Trophoblast cell (in vitro differentiated cells and primary cell): ENCODE measurements at regions not wholly inside any gene's neighbourhood (a gene's known extent, or its start where the extent isn't known, plus 50 kb on each side); places are given as distances from the start of the nearest gene placed in this dataset.

ENCODE experiments used
- DNase-seq, 2 donors: peaks; one replicate each; pipeline ENCODE4 v3.0.0-alpha.2; 2016
- H2AFZ ChIP-seq: 2 replicates; pipeline ENCODE4 v1.6.1; 2013; ENCODE audit warnings: low read length, moderate library complexity, mild to moderate bottlenecking; ENCODE audit not compliant: insufficient read depth, poor library complexity
- H2AK5ac ChIP-seq: 2 replicates; pipeline ENCODE4 v1.6.1; 2013; ENCODE audit warnings: mild to moderate bottlenecking, low read length
- H2BK120ac ChIP-seq: 2 replicates; pipeline ENCODE4 v1.6.1; 2013; ENCODE audit warnings: low read length, mild to moderate bottlenecking, moderate library complexity; ENCODE audit not compliant: insufficient read depth, poor library complexity
- H2BK12ac ChIP-seq: 2 replicates; pipeline ENCODE4 v1.6.1; 2013; ENCODE audit warnings: mild to moderate bottlenecking, low read length, moderate library complexity
- H2BK5ac ChIP-seq: 2 replicates; pipeline ENCODE4 v1.6.1; 2013; ENCODE audit warnings: low read length, low read depth, moderate library complexity, mild to moderate bottlenecking; ENCODE audit not compliant: poor library complexity
- H3K14ac ChIP-seq: 2 replicates; pipeline ENCODE4 v1.6.1; 2013; ENCODE audit warnings: mild to moderate bottlenecking, low read length
- H3K18ac ChIP-seq: 2 replicates; pipeline ENCODE4 v1.6.1; 2013; ENCODE audit warnings: mild to moderate bottlenecking, low read length
- H3K23ac ChIP-seq: 2 replicates; pipeline ENCODE4 v1.6.1; 2013; ENCODE audit warnings: low read length
- H3K27ac ChIP-seq: 2 replicates; pipeline ENCODE4 v1.5.1; 2013; ENCODE audit warnings: low read depth, mild to moderate bottlenecking, inconsistent platforms, low read length, moderate library complexity
- H3K27me3 ChIP-seq: 2 replicates; pipeline ENCODE4 v1.6.1; 2013; ENCODE audit warnings: inconsistent platforms, mild to moderate bottlenecking, low read length, moderate library complexity; ENCODE audit not compliant: insufficient read depth
- H3K36me3 ChIP-seq, 2 experiments: 1 replicate in 1 of 2; 2 replicates in 1 of 2; pipeline ENCODE4 v1.6.1; 2013; ENCODE audit warnings: low read length in 2 of 2, mild to moderate bottlenecking in 2 of 2, moderate library complexity in 1 of 2; ENCODE audit not compliant: insufficient read depth in 2 of 2, control insufficient read depth in 1 of 2
- H3K4ac ChIP-seq: 2 replicates; pipeline ENCODE4 v1.6.1; 2013; ENCODE audit warnings: low read depth, mild to moderate bottlenecking, low read length, moderate library complexity
- H3K4me1 ChIP-seq, 2 experiments: 1 replicate in 1 of 2; 2 replicates in 1 of 2; pipeline ENCODE4 v1.6.1; 2013; ENCODE audit warnings: low read length in 2 of 2, mild to moderate bottlenecking in 2 of 2, moderate library complexity in 1 of 2; ENCODE audit not compliant: insufficient read depth in 2 of 2, control insufficient read depth in 1 of 2
- H3K4me2 ChIP-seq: 2 replicates; pipeline ENCODE4 v1.6.1; 2013; ENCODE audit warnings: inconsistent platforms, mild to moderate bottlenecking, low read length, moderate library complexity
- H3K4me3 ChIP-seq: 2 replicates; pipeline ENCODE4 v1.5.1; 2013; ENCODE audit warnings: mild to moderate bottlenecking, low read depth, low read length, inconsistent platforms
- H3K79me1 ChIP-seq: one replicate; pipeline ENCODE4 v1.6.1; 2013; ENCODE audit warnings: low read length
- H3K79me2 ChIP-seq: 2 replicates; pipeline ENCODE4 v1.6.1; 2013; ENCODE audit warnings: low read length, mild to moderate bottlenecking; ENCODE audit not compliant: control insufficient read depth, insufficient read depth, poor library complexity
- H3K9ac ChIP-seq: 2 replicates; pipeline ENCODE4 v1.6.1; 2013; ENCODE audit warnings: mild to moderate bottlenecking, low read length
- H3K9me3 ChIP-seq: 2 replicates; pipeline ENCODE4 v1.6.1; 2013; ENCODE audit warnings: low read depth, mild to moderate bottlenecking, control low read depth, inconsistent platforms, low read length; ENCODE audit not compliant: insufficient read depth
- H4K12ac ChIP-seq: 2 replicates; pipeline ENCODE4 v1.6.1; 2013; ENCODE audit warnings: low read depth, mild to moderate bottlenecking, low read length, moderate library complexity
- H4K8ac ChIP-seq: 2 replicates; pipeline ENCODE4 v1.6.1; 2013; ENCODE audit warnings: low read depth, mild to moderate bottlenecking, low read length, moderate library complexity
- H4K91ac ChIP-seq: one replicate; pipeline ENCODE4 v1.6.1; 2013; ENCODE audit warnings: low read depth, mild to moderate bottlenecking, low read length, moderate library complexity
- WGBS: extraction: QIAGEN DNeasy Blood & Tissue Kit; methylation state at CpG from one replicate; pipeline ENCODE4 v1.1.7; 2013; ENCODE audit warnings: missing lambda C conversion rate; ENCODE audit not compliant: insufficient read length, insufficient coverage; ENCODE audit errors: extremely low coverage; 5-methylcytosine and 5-hydroxymethylcytosine counted together

DNA sequence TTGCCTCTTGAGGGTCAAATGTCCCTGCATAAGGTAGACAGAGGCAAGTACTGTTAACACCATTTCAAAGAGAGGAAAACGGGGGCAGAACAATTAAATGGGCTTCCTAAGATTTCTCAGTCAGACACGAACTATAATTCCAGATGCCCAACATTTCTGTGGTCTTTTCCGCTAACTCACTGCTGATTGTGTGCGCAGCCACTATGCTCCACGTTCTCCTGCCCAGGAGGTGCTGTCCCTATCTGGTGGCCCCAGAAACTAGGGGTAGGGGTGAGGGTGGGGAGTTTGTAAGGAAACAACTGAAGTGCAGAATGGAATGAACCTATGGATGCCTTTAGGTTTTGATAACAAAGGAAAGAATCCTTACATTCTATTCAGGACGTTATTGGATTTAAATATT, 86.1 kb upstream of the BACH2 start:
- no peak overlapping the region for H3K23ac ChIP-seq
- H3K9me3 ChIP-seq, result no peaks in the 10 kb centered on the region
- H2AK5ac ChIP-seq, result no peak overlapping the region
- no peak overlapping the region for H3K27ac ChIP-seq
- no peak overlapping the region for H4K8ac ChIP-seq
- H3K4me1 ChIP-seq, result no peaks in the 10 kb centered on the region
- no peak overlapping the region for H4K91ac ChIP-seq
- H2AFZ ChIP-seq, result no peak overlapping the region
- no peak overlapping the region for H3K9ac ChIP-seq
- no peak overlapping the region for H3K4me2 ChIP-seq
- no peak overlapping the region for H2BK12ac ChIP-seq
- DNase-seq, result no peak
- H4K12ac ChIP-seq, result no peak overlapping the region
- no peaks in the 10 kb centered on the region for H3K79me2 ChIP-seq
- H3K4me3 ChIP-seq, result no peak overlapping the region
- H3K36me3 ChIP-seq, result no peaks in the 10 kb centered on the region
- WGBS, result no CpG with 5 or more reads among the region's 6 CpGs
- H3K18ac ChIP-seq, result no peak overlapping the region
- H2BK120ac ChIP-seq, result no peak overlapping the region
- H3K14ac ChIP-seq, result no peak overlapping the region
- no peaks in the 10 kb centered on the region for H3K79me1 ChIP-seq
- no peaks in the 10 kb centered on the region for H3K27me3 ChIP-seq
- no peak overlapping the region for H3K4ac ChIP-seq
- H2BK5ac ChIP-seq, result no peak overlapping the region

DNA sequence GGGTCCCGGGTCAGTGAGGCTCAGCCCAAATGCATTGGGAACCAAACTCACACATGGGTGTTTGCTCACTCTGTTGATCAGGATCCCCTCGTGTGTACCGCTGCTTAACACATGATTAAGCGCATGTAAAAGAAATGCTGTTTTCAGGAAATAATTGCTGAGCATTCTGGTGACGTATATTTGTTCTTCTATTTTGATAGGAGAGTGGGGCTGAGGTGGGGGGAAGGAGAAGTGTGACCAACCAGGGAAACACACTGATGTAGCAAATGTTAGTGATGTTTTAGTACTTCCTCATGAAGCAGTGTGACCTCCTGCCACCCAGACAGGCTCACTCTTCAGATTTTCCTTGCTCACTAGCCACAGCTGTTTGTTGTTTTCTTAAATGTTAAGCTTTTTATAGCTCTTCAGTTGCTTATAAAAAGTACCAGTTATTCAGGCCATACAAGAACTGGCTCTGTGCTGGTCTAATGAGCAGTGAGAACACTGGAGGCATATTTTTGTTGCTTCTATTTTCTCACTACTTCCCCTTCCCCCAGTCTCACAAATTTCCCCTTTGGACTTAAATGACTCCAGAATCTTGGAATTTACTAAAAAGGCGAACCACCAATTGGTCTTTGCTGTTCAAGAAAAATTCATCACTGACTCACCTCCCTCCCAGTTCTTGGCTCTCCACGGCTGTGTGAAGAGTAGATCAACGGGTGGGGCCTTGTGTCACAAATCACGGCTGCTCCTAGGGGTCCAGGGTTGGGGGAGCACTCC, 79.2 kb upstream of the BACH2 start:
- Histone ChIP-seq H3K9ac (peak overlapping the region; percentile 28), H3K14ac (no peak overlapping the region), H3K27me3 (no peaks in the 10 kb centered on the region), H2AK5ac (no peak overlapping the region), H3K23ac (no peak overlapping the region), H3K4me1 (peaks cover 3 to 4% of the 10 kb centered on the region in 2 experiments), H2BK12ac (no peak overlapping the region), H4K91ac (no peak overlapping the region), H3K36me3 (no peaks in the 10 kb centered on the region), H4K8ac (no peak overlapping the region), H4K12ac (no peak overlapping the region), H3K27ac (no peak overlapping the region), H3K4me3 (no peak overlapping the region), H2AFZ (no peak overlapping the region), H3K4me2 (no peak overlapping the region), H3K79me1 (no peaks in the 10 kb centered on the region), H2BK120ac (peak overlapping the region; percentile 17), H3K4ac (no peak overlapping the region), H3K9me3 (no peaks in the 10 kb centered on the region), H2BK5ac (no peak overlapping the region), H3K18ac (no peak overlapping the region), H3K79me2 (no peaks in the 10 kb centered on the region)
- DNase-seq, result peak in 1 of 2 donors; percentile 37
- WGBS, result no CpG with 5 or more reads among the region's 9 CpGs

DNA sequence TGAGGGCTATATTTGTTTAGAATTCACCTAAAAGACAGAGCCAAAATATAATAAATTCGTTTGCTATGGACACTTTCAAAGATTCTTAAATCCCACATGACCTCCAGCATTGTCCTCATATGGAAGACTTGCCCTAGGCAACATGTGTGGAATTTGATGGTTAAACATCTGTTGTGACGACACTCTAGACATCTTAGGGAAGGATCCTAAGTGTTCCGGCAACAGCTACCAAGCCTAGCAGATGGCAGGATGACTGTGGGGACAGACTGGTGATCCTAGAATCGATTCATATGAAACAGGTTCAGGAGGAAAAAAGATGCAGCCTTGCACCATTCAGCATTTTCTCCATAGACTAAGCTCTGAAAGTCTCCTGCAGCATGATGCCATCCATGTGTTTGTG, 77.6 kb upstream of the BACH2 start:
- no CpG with 5 or more reads among the region's 4 CpGs for WGBS
- H3K79me2 ChIP-seq, result no peaks in the 10 kb centered on the region

DNA sequence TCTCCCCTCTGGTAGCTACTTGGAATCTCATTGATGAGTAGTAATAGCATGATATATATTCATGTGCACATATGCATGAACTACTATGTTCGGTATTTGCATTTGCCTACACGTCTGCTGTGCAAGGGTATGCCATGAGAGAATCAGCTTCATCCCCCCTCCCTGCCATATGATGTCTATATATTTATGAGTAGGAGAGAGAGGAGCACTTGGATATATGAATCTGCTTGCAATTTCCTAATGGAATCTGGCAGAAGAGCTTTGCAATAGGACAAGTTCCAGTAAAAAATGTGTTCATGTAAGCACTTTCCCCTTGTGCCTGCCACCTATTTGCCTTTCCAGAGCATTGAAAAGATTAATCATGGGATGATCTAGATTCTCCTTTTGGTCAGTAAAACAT, 76.2 kb upstream of the BACH2 start:
- H3K79me1 ChIP-seq, result peaks cover 7% of the 10 kb centered on the region
- no peak overlapping the region for H3K18ac ChIP-seq
- no peak overlapping the region for H2AFZ ChIP-seq
- H3K36me3 ChIP-seq, result no peaks in the 10 kb centered on the region
- no peak overlapping the region for H2AK5ac ChIP-seq
- no peak overlapping the region for H3K4me2 ChIP-seq
- peaks cover 7 to 8% of the 10 kb centered on the region in 2 experiments for H3K4me1 ChIP-seq
- DNase-seq, result no peak
- no peak overlapping the region for H2BK120ac ChIP-seq
- no peak overlapping the region for H2BK12ac ChIP-seq
- no peak overlapping the region for H3K14ac ChIP-seq
- H3K9ac ChIP-seq, result no peak overlapping the region
- H3K23ac ChIP-seq, result no peak overlapping the region
- H4K8ac ChIP-seq, result no peak overlapping the region
- no peak overlapping the region for H3K27ac ChIP-seq
- no peak overlapping the region for H2BK5ac ChIP-seq
- H3K27me3 ChIP-seq, result no peaks in the 10 kb centered on the region
- H3K4ac ChIP-seq, result no peak overlapping the region
- WGBS, result no CpG with 5 or more reads among the region's 2 CpGs
- no peak overlapping the region for H3K4me3 ChIP-seq
- H4K12ac ChIP-seq, result no peak overlapping the region
- H3K9me3 ChIP-seq, result no peaks in the 10 kb centered on the region
- no peak overlapping the region for H4K91ac ChIP-seq
- no peaks in the 10 kb centered on the region for H3K79me2 ChIP-seq

More for the DNA sequence above, 77.6 kb upstream of the BACH2 start:
- H3K4me3 ChIP-seq, result no peak overlapping the region
- H3K79me1 ChIP-seq, result peaks cover 4% of the 10 kb centered on the region
- peaks cover 7 to 8% of the 10 kb centered on the region in 2 experiments for H3K4me1 ChIP-seq
- peak overlapping the region; percentile 73 for H3K23ac ChIP-seq
- H4K91ac ChIP-seq, result no peak overlapping the region
- no peak overlapping the region for H3K14ac ChIP-seq
- H3K27me3 ChIP-seq, result no peaks in the 10 kb centered on the region
- H3K9ac ChIP-seq, result no peak overlapping the region
- H3K9me3 ChIP-seq, result no peaks in the 10 kb centered on the region
- H3K36me3 ChIP-seq, result no peaks in the 10 kb centered on the region
- no peak overlapping the region for H4K12ac ChIP-seq
- peak; percentile 43 to 86 for DNase-seq
- H2BK12ac ChIP-seq, result no peak overlapping the region
- H3K4me2 ChIP-seq, result no peak overlapping the region
- H4K8ac ChIP-seq, result no peak overlapping the region
- H2BK5ac ChIP-seq, result no peak overlapping the region
- H3K18ac ChIP-seq, result no peak overlapping the region
- H3K4ac ChIP-seq, result no peak overlapping the region
- no peak overlapping the region for H2BK120ac ChIP-seq
- no peak overlapping the region for H2AFZ ChIP-seq
- H2AK5ac ChIP-seq, result no peak overlapping the region
- no peak overlapping the region for H3K27ac ChIP-seq
